Fibroblast of villous mesenchyme (primary cell): ENCODE measurements at regions not wholly inside any gene's neighbourhood (a gene's known extent, or its start where the extent isn't known, plus 50 kb on each side); places are given as distances from the start of the nearest gene placed in this dataset.
A peak's percentile ranks its signal among the peaks of the same experiment; 100 is the strongest.

ENCODE experiments used
- DNase-seq: peaks from one replicate; pipeline ENCODE4 v3.0.0-alpha.2; 2010; ENCODE audit warnings: low read depth
- H3K4me3 ChIP-seq: 2 replicates; pipeline ENCODE4 v1.5.1; 2011; ENCODE audit warnings: low read depth, mild to moderate bottlenecking, low read length
- TF ChIP-seq, protein P1 (sequence below): IDR thresholded peaks from 2 replicates; pipeline ENCODE4 v1.5.1; 2012; ENCODE audit warnings: low read depth, mild to moderate bottlenecking, low read length; ENCODE audit not compliant: insufficient read depth

DNA sequence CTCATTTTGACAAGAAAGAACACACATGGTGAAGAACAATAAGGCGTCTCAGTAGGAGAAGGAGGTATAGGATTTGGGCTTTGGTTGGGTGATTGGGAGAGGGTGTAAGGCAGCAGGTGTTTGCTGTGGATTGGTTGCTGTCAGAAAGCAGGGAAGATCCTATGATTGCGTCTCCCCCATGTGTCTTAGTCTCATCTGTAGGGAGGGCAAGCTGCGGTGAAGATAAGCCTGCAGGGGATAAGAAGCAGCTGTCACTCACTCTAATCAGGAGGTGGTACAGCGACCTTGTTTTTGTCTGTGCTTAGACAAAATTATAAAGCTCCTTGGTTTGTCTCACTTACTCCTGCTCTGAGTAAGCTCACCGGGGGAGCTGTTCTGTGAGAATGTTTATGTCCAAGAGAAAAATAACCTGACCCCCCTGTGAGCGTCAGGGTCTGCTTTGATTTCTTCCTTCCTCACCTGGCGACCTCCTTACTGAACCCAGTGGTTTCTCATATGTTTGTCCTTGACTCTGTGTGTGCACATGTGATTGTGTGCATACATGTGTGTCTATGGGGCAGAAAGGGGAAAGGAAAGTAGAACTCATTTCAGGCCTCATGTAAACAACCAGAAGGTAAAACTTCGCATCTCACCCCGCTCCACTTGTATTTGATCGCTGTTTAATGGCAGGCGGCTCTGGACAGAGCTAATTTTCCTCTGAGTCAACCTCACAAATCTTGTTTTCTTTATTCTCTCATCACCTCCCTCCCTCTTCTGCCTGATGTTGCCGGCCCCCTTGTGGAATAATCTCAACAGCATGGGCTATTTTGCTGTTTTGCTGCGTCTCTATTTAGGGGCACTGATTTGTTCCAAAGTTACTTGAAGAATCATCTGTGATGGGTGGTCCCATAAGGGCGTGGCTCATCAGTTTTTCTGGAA, 105.6 kb downstream of the TENT4A start:
- no peak overlapping the region for H3K4me3 ChIP-seq
- TF ChIP-seq, protein P1, sequence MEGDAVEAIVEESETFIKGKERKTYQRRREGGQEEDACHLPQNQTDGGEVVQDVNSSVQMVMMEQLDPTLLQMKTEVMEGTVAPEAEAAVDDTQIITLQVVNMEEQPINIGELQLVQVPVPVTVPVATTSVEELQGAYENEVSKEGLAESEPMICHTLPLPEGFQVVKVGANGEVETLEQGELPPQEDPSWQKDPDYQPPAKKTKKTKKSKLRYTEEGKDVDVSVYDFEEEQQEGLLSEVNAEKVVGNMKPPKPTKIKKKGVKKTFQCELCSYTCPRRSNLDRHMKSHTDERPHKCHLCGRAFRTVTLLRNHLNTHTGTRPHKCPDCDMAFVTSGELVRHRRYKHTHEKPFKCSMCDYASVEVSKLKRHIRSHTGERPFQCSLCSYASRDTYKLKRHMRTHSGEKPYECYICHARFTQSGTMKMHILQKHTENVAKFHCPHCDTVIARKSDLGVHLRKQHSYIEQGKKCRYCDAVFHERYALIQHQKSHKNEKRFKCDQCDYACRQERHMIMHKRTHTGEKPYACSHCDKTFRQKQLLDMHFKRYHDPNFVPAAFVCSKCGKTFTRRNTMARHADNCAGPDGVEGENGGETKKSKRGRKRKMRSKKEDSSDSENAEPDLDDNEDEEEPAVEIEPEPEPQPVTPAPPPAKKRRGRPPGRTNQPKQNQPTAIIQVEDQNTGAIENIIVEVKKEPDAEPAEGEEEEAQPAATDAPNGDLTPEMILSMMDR, result no peak
- no peak for DNase-seq

DNA sequence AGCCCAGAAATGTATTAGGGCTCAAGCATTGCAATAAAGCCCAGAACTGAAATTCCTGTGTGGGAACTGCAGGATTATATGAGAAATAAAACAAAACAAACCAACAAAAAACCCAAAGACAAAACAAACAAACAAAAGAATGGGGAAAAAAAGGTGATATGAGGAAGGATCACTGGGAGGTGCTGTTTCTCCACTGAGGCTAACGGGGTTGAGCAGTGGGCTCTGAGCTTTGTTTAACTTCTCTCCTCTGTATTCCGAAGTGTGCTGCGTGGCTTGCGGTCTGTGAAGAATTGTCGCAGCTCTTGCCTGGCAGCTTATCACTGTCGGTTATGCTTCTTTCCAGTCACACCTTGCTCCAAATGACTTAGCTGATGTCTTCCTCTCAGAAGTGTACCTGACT, 106.3 kb downstream of the TENT4A start:
- H3K4me3 ChIP-seq, result no peak overlapping the region
- DNase-seq, result no peak
- TF ChIP-seq, protein P1, result no peak

DNA sequence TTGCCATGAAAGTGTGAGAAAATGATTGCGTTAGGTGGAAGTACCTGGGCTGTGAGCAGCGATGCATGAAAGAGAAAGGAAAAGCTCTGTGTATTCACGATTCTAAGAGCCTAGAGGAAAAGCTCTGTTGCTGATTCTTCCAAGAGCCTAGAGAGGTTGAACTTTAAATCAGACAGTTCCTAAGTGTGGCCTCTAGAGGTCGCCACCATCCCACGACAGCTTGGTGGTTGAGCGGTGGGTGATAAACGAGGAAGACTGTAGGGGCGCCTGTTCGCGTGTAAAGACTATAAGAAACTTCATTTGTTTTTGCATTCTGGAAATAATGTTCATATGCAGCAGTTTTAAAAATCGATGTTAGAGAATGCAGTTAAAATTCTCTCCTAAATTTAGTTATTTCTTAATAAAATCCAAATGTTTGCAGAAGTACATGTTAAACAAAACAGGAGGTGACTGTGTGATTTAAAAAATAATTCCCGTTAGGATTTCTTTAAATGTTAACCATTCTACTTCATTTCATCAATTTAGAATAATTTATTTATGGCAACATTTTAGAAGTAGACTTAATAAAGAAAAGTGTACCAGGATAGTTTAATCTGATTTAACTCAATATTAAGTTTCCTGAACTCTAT, 107.7 kb downstream of the TENT4A start:
- peak; percentile 6 for DNase-seq
- H3K4me3 ChIP-seq, result no peak overlapping the region
- TF ChIP-seq, protein P1, result peak; percentile 54

DNA sequence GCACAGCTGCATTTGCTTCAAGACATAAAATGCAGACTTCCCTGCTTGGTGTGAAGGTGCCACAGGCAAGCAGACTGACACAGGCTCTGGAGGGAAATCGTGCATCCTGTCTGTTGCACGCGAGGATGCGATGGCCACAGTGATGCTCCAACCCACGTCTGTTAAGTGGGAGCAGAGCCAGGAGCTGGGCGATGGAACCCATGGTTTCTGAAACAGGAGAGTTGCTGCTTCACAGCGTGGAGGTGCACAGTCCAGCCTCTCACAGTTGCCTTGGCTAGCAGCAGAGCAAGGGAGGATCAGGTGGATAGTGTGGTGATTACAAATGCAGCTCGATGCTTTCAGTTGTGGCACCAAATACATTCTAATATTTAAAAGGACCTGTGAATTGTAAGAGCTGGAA, 108.8 kb downstream of the TENT4A start:
- no peak for DNase-seq
- TF ChIP-seq, protein P1, result no peak
- H3K4me3 ChIP-seq, result no peak overlapping the region

DNA sequence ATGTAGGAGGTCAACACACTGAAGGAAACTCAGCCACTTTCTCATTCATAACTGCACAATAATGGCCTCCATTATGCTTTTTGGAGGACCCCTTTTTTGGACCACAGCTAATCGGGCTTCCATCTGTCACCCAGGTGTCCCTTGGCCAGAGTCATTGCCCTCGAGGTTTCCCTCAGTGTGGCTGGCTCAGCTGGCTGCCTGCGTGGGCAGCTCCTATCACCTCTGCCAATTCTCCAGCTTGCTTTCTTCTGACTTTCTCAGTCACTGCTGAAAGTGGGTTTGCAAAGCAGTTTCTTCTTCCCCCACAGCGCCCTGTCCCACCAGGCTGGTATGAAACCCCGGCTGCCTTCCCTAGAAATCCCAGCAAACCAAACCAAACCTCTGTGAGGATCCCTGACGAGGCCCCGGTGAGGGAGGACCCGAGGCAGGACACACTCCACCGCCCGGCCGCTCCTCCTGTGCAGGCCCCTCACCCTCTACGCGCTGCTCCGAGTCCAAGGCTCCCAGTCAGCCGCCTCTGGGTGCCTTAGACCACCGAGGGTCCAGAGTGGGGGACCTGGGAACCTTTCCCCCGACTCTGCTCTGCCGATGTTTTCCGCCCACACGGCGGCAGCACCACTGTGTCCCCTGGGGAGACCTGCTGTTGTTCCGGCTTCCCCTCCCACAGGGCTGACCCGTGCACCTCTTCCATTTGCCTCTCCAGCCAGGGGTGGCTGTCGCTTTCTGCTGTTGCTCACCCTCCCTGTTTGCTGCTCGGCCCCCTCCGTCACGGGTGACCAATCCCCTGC, 109.5 kb downstream of the TENT4A start:
- TF ChIP-seq, protein P1, result no peak
- no peak overlapping the region for H3K4me3 ChIP-seq
- no peak for DNase-seq

DNA sequence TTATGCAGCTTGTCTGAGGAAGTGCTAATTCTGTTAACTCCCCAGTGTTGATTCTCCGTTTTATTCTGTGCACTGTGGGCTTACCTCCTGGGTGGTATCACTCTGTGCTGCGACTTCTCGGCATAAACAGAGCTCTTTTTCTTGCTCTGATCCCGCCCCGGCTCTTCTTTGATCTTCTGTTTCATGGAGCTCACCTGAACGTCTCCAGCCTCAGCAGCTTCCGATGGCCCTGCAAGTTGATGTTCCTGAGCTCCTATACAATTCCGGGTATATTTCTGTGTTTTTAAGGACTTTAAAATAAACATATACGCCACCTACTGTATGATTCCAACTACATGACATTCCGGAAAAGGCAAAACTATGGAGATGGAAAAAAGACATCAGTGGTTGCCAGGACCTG, 110.8 kb downstream of the TENT4A start:
- no peak for DNase-seq

More for the DNA sequence above, 110.8 kb downstream of the TENT4A start:
- H3K4me3 ChIP-seq, result no peak overlapping the region
- TF ChIP-seq, protein P1, result no peak
